Progenitor cell of endocrine pancreas (in vitro differentiated cells): ENCODE measurements at regions not wholly inside any gene's neighbourhood (a gene's known extent, or its start where the extent isn't known, plus 50 kb on each side); places are given as distances from the start of the nearest gene placed in this dataset.
"Not testable (repeated sequence)": the region's sequence is repeated elsewhere in the genome, so short reads cannot be mapped to it uniquely, and the experiment has no call there.

ENCODE experiments used
- DNase-seq: peaks from one replicate; pipeline ENCODE4 v3.0.0; 2021; ENCODE audit warnings: low spot score; ENCODE audit not compliant: unreplicated experiment
- H3K27ac Mint-ChIP-seq: 2 replicates; pipeline ENCODE4 v1.8.0; 2021; ENCODE audit warnings: mild to moderate bottlenecking, moderate library complexity, mixed read lengths
- H3K27me3 Mint-ChIP-seq: 2 replicates; pipeline ENCODE4 v1.8.0; 2021; ENCODE audit warnings: mixed read lengths
- H3K36me3 Mint-ChIP-seq: 2 replicates; pipeline ENCODE4 v1.8.0; 2022; ENCODE audit warnings: mixed read lengths; ENCODE audit not compliant: insufficient read depth
- H3K4me1 Mint-ChIP-seq: 2 replicates; pipeline ENCODE4 v1.8.0; 2021; ENCODE audit warnings: low read depth, mixed read lengths
- H3K4me3 Mint-ChIP-seq: 2 replicates; pipeline ENCODE4 v1.8.0; 2021; ENCODE audit warnings: low read depth, mild to moderate bottlenecking, moderate library complexity, mixed read lengths
- H3K9me3 Mint-ChIP-seq: 2 replicates; pipeline ENCODE4 v1.8.0; 2021; ENCODE audit warnings: low read depth, mixed read lengths
- CTCF ChIP-seq: fragments of 200-600 bp; sonication (generic); IDR thresholded peaks from one replicate; pipeline ENCODE4 v1.5.0; 2021; ENCODE audit warnings: antibody characterized with exemption, mild to moderate bottlenecking; ENCODE audit not compliant: unreplicated experiment

- no peak for TF ChIP-seq CTCF
- H3K27me3 Mint-ChIP-seq = no peaks in the 10 kb centered on the region
- H3K4me3 Mint-ChIP-seq = no peak overlapping the region
- no peaks in the 10 kb centered on the region for H3K36me3 Mint-ChIP-seq
- DNase-seq = no peak
- peaks cover 5% of the 10 kb centered on the region for H3K4me1 Mint-ChIP-seq
- no peaks in the 10 kb centered on the region for H3K9me3 Mint-ChIP-seq
- no peak overlapping the region for H3K27ac Mint-ChIP-seq
Measured at GRCh38 chr3:118806423-118806822, 228.2 kb downstream of the IGSF11 start.

GRCh38 chr3:118807349-118807748 lies 227.3 kb downstream of the IGSF11 start:
- not testable (repeated sequence) for DNase-seq, H3K9me3 Mint-ChIP-seq, H3K27me3 Mint-ChIP-seq, H3K4me1 Mint-ChIP-seq, H3K36me3 Mint-ChIP-seq, H3K4me3 Mint-ChIP-seq, H3K27ac Mint-ChIP-seq

GRCh38 chr3:118808723-118809122 lies 225.9 kb downstream of the IGSF11 start:
- DNase-seq = no peak
- H3K4me1 Mint-ChIP-seq = peaks cover 5% of the 10 kb centered on the region
- no peaks in the 10 kb centered on the region for H3K36me3 Mint-ChIP-seq
- H3K27me3 Mint-ChIP-seq = no peaks in the 10 kb centered on the region
- H3K9me3 Mint-ChIP-seq = no peaks in the 10 kb centered on the region
- no peak overlapping the region for H3K27ac Mint-ChIP-seq
- H3K4me3 Mint-ChIP-seq = no peak overlapping the region
- TF ChIP-seq CTCF = no peak

- Mint-ChIP-seq H3K4me1 (peaks cover 5% of the 10 kb centered on the region), H3K9me3 (no peaks in the 10 kb centered on the region), H3K36me3 (no peaks in the 10 kb centered on the region), H3K4me3 (no peak overlapping the region), H3K27ac (no peak overlapping the region), H3K27me3 (no peaks in the 10 kb centered on the region)
- TF ChIP-seq CTCF = no peak
- no peak for DNase-seq
Measured at GRCh38 chr3:118809696-118810498, 224.7 kb downstream of the IGSF11 start.

GRCh38 chr3:118810499-118811035 lies 224.1 kb downstream of the IGSF11 start:
- Mint-ChIP-seq H3K27me3 (no peaks in the 10 kb centered on the region), H3K27ac (no peak overlapping the region), H3K4me3 (no peak overlapping the region), H3K36me3 (no peaks in the 10 kb centered on the region), H3K9me3 (no peaks in the 10 kb centered on the region), H3K4me1 (peaks cover 5% of the 10 kb centered on the region)
- no peak for TF ChIP-seq CTCF
- DNase-seq = no peak

- Mint-ChIP-seq H3K27me3 (no peaks in the 10 kb centered on the region), H3K27ac (no peak overlapping the region), H3K4me3 (no peak overlapping the region), H3K4me1 (peaks cover 5% of the 10 kb centered on the region), H3K36me3 (no peaks in the 10 kb centered on the region), H3K9me3 (no peaks in the 10 kb centered on the region)
- no peak for TF ChIP-seq CTCF
- no peak for DNase-seq
Measured at GRCh38 chr3:118811236-118811732, 223.4 kb downstream of the IGSF11 start.
